ENCODE measurements at regions not wholly inside any gene's neighbourhood (a gene's known extent, or its start where the extent isn't known, plus 50 kb on each side); places are given as distances from the start of the nearest gene placed in this dataset.

DNA sequence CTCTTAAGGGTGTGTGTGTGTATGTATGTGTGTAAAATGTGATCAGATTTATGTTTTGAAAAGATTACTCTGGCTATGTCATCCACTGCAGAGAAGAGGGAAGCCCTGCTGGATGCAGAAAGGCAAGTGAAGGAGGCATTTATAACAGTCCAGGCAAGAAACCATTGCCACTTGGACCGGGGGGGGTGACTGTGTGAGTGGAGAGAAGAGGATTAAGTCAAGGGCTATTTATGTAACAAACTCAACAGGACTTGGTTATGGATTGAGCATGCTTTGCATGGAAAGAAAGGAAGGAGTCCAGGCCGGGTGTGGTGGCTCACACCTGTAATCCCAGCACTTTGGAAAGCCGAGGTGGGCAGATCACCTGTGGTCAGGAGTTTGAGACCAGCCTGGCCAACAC is 143.0 kb downstream of the URB2 start:
- Histone ChIP-seq H3K4me3 (no peak overlapping the region), H3K27ac (no peak overlapping the region), H3K9me3 (no peaks in the 10 kb centered on the region), H3K36me3 (no peaks in the 10 kb centered on the region), H3K4me1 (replicated peaks) (peaks cover 8% of the 10 kb centered on the region), H3K27me3 (replicated peaks; ENCODE audit: insufficient read depth) (no peaks in the 10 kb centered on the region)
- intact Hi-C loops (cut with DNase I): no loop called here
- TF ChIP-seq POLR2A (IDR thresholded peaks at IDR 0.05): no peak
- no peak for TF ChIP-seq POLR2AphosphoS5 (IDR thresholded peaks at IDR 0.05)
- TF ChIP-seq, protein P1, sequence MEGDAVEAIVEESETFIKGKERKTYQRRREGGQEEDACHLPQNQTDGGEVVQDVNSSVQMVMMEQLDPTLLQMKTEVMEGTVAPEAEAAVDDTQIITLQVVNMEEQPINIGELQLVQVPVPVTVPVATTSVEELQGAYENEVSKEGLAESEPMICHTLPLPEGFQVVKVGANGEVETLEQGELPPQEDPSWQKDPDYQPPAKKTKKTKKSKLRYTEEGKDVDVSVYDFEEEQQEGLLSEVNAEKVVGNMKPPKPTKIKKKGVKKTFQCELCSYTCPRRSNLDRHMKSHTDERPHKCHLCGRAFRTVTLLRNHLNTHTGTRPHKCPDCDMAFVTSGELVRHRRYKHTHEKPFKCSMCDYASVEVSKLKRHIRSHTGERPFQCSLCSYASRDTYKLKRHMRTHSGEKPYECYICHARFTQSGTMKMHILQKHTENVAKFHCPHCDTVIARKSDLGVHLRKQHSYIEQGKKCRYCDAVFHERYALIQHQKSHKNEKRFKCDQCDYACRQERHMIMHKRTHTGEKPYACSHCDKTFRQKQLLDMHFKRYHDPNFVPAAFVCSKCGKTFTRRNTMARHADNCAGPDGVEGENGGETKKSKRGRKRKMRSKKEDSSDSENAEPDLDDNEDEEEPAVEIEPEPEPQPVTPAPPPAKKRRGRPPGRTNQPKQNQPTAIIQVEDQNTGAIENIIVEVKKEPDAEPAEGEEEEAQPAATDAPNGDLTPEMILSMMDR (IDR thresholded peaks at IDR 0.05): no peak
- 83% methylated on average over 3 of the region's 3 CpGs for WGBS
- DNase-seq (ENCODE audit: low spot score): no peak

GRCh38 chr1:229769809-229770208 is 143.8 kb downstream of the URB2 start:
- intact Hi-C loops (cut with DNase I): no loop called here
- Histone ChIP-seq H3K27me3 (replicated peaks; ENCODE audit: insufficient read depth) (no peaks in the 10 kb centered on the region), H3K27ac (no peak overlapping the region), H3K36me3 (no peaks in the 10 kb centered on the region), H3K4me3 (no peak overlapping the region), H3K9me3 (no peaks in the 10 kb centered on the region), H3K4me1 (replicated peaks) (peaks cover 8% of the 10 kb centered on the region)
- no peak for TF ChIP-seq POLR2A (IDR thresholded peaks at IDR 0.05)
- no peak for TF ChIP-seq POLR2AphosphoS5 (IDR thresholded peaks at IDR 0.05)
- TF ChIP-seq, protein P1 (IDR thresholded peaks at IDR 0.05): no peak
- DNase-seq (ENCODE audit: low spot score): no peak
- 98% methylated on average over 5 of the region's 5 CpGs for WGBS

- no peaks in the 10 kb centered on the region for H3K36me3 ChIP-seq
- DNase-seq (ENCODE audit: low spot score): no peak
- TF ChIP-seq POLR2AphosphoS5 (IDR thresholded peaks at IDR 0.05): no peak
- TF ChIP-seq POLR2A (IDR thresholded peaks at IDR 0.05): no peak
- TF ChIP-seq, protein P1 (IDR thresholded peaks at IDR 0.05): no peak
- intact Hi-C loops (cut with DNase I): no loop called here
- 51% methylated on average over 5 of the region's 5 CpGs for WGBS
- H3K9me3 ChIP-seq: no peaks in the 10 kb centered on the region
- no peaks in the 10 kb centered on the region for H3K27me3 ChIP-seq (replicated peaks; ENCODE audit: insufficient read depth)
- H3K27ac ChIP-seq: no peak overlapping the region
- H3K4me1 ChIP-seq (replicated peaks): no peaks in the 10 kb centered on the region
- no peak overlapping the region for H3K4me3 ChIP-seq
These were observed 152.7 kb downstream of the URB2 start for GRCh38 chr1:229778794-229779193.

DNA sequence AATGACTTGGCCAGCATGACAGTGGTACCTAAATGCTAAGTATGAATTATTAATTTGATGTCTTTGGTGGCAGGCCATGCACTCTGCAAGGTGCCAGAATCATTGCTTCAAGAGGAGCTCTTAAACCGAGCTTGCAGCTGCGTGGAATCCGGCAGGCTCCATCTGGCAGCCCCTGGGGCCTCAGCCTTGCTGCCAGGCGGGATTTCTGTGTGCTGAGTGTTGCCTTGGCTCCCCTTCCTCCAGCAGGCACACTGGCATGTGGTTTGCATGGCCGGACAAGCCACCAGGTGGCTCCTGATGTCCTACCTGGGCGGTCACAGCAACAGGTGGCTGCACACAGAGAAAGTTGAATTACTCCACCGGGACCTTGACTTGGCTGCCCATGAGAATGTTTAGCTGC is 155.4 kb downstream of the URB2 start:
- H3K4me3 ChIP-seq: no peak overlapping the region
- intact Hi-C loops (cut with DNase I): no loop called here
- H3K9me3 ChIP-seq: no peaks in the 10 kb centered on the region
- WGBS: 28% methylated on average over 7 of the region's 7 CpGs
- DNase-seq (ENCODE audit: low spot score): peak; percentile 74
- no peaks in the 10 kb centered on the region for H3K36me3 ChIP-seq
- H3K27ac ChIP-seq: no peak overlapping the region
- TF ChIP-seq POLR2AphosphoS5 (IDR thresholded peaks at IDR 0.05) (peak; percentile 65), POLR2A (IDR thresholded peaks at IDR 0.05) (no peak)
- TF ChIP-seq, protein P1 (IDR thresholded peaks at IDR 0.05): peak in 3 of 4 experiments; percentile 63 to 72 (median 72)
- H3K4me1 ChIP-seq (replicated peaks): no peaks in the 10 kb centered on the region
- no peaks in the 10 kb centered on the region for H3K27me3 ChIP-seq (replicated peaks; ENCODE audit: insufficient read depth)

- 100% methylated on average over 1 of the region's 1 CpG for WGBS
- intact Hi-C loops (cut with DNase I): no loop called here
These were observed 156.4 kb downstream of the URB2 start for GRCh38 chr1:229782469-229782868.

More at GRCh38 chr1:229782469-229782868, 156.4 kb downstream of the URB2 start:
- H3K36me3 ChIP-seq: no peaks in the 10 kb centered on the region
- no peaks in the 10 kb centered on the region for H3K4me1 ChIP-seq (replicated peaks)
- H3K9me3 ChIP-seq: no peaks in the 10 kb centered on the region
- TF ChIP-seq, protein P1 (IDR thresholded peaks at IDR 0.05): no peak
- TF ChIP-seq POLR2A (IDR thresholded peaks at IDR 0.05): no peak
- no peak for TF ChIP-seq POLR2AphosphoS5 (IDR thresholded peaks at IDR 0.05)
- no peaks in the 10 kb centered on the region for H3K27me3 ChIP-seq (replicated peaks; ENCODE audit: insufficient read depth)
- H3K4me3 ChIP-seq: no peak overlapping the region
- H3K27ac ChIP-seq: no peak overlapping the region
- DNase-seq (ENCODE audit: low spot score): no peak

Measured in prostate gland (tissue), 2 donors.